PC-9 (cell line): ENCODE measurements at regions not wholly inside any gene's neighbourhood (a gene's known extent, or its start where the extent isn't known, plus 50 kb on each side); places are given as distances from the start of the nearest gene placed in this dataset.

Source experiments
- EZH2 ChIP-seq: fragments of 200-600 bp; sonication (generic); IDR thresholded peaks from 2 replicates; pipeline ENCODE4 v1.8.0; 2017; ENCODE audit warnings: antibody characterized with exemption, low read depth
- TF ChIP-seq, protein P1 (sequence below): fragments of 200-600 bp; sonication (generic); conservative IDR thresholded peaks from 2 replicates; pipeline ENCODE4 v1.6.1; 2017; ENCODE audit warnings: mixed run types, antibody characterized with exemption, mild to moderate bottlenecking, moderate library complexity

DNA sequence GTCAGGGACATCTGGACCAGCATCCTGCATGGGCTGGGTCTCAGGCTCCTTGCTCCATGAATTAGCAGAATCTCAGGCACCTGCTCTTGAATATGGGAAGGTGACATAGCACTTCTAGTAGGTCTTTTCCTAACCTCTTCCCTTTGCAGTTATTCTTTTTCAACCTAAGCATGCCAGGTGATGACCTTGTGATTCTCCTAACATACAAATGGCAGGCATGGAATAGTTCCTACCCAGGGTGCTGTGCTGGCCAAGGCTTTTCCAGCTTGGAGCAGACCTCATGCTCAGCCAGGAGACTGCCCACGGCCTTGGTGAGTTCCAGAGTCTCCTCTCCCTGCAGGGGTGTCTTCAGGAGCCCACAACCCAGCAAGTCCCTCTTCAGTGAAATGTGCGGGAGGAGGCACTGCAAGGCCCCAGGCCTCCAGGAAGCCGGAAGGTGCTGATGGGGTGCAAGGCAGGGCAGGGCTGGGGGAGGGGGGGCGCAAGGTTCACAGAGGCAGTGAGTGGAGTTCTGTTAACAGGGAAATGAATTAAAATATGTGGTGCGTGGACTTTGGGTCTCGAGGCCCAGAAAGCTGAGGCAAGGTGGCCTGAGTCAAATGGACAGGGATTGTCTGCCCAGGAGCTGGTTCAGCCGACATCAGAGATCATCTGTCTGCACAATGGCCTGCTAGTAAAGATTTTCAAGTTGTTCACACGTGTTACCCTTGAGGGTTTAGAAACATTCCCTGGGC lies 75.9 kb upstream of the SEPTIN5 start:
- TF ChIP-seq, protein P1, sequence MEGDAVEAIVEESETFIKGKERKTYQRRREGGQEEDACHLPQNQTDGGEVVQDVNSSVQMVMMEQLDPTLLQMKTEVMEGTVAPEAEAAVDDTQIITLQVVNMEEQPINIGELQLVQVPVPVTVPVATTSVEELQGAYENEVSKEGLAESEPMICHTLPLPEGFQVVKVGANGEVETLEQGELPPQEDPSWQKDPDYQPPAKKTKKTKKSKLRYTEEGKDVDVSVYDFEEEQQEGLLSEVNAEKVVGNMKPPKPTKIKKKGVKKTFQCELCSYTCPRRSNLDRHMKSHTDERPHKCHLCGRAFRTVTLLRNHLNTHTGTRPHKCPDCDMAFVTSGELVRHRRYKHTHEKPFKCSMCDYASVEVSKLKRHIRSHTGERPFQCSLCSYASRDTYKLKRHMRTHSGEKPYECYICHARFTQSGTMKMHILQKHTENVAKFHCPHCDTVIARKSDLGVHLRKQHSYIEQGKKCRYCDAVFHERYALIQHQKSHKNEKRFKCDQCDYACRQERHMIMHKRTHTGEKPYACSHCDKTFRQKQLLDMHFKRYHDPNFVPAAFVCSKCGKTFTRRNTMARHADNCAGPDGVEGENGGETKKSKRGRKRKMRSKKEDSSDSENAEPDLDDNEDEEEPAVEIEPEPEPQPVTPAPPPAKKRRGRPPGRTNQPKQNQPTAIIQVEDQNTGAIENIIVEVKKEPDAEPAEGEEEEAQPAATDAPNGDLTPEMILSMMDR = no peak
- no peak for TF ChIP-seq EZH2
